Gastrocnemius medialis (tissue), 4 donors: ENCODE measurements at regions not wholly inside any gene's neighbourhood (a gene's known extent, or its start where the extent isn't known, plus 50 kb on each side); places are given as distances from the start of the nearest gene placed in this dataset.

Experiments
- CTCF ChIP-seq, 5 experiments: fragments of 450-650 bp in 3 of 5; fragments of 200-600 bp in 2 of 5; sonication (generic) in 2 of 5; IDR thresholded peaks in 4 of 5; conservative IDR thresholded peaks in 1 of 5; 1 replicate in 4 of 5; 2 replicates in 1 of 5; pipeline ENCODE4 v1.5.1; 2016 to 2019; ENCODE audit warnings: antibody characterized with exemption in 5 of 5, mild to moderate bottlenecking in 3 of 5, moderate library complexity in 3 of 5
- POLR2A ChIP-seq, 2 donors: fragments of 450-650 bp; IDR thresholded peaks; one replicate each; pipeline ENCODE4 v1.6.1; 2017; ENCODE audit warnings: antibody characterized with exemption in 2 of 2, mild to moderate bottlenecking in 2 of 2, moderate library complexity in 2 of 2

GRCh38 chr20:57092900-57093530 is 173.4 kb downstream of the BMP7 start:
- no peak for TF ChIP-seq CTCF (IDR thresholded peaks at IDR 0.05 in 4 of 5, conservative IDR thresholded peaks at IDR 0.05 in 1 of 5)
- TF ChIP-seq POLR2A (IDR thresholded peaks at IDR 0.05) = no peak
